ENCODE measurements at regions not wholly inside any gene's neighbourhood (a gene's known extent, or its start where the extent isn't known, plus 50 kb on each side); places are given as distances from the start of the nearest gene placed in this dataset.
"Not testable (repeated sequence)": the region's sequence is repeated elsewhere in the genome, so short reads cannot be mapped to it uniquely, and the experiment has no call there.

DNA sequence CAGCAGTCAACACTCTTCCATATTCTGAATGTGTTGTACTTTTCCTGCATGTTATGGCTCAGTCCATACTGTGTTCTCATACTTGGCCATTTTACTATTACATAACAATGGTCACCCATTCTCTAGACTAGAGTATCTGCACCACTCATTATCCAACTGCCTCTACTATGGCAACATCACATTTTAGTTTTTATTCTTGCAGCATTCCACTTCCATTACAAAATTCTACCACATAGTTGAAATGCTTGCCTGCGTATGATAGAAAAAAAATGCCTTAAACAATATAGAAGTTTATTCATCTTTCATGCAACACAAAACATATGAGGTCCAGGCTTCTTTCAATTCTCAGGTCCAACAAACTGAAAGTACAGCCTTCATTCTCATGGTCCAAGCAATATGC, 128.0 kb downstream of the TENT5A start:
- DNase-seq (ENCODE audit: low spot score), result no peak

- DNase-seq (ENCODE audit: low spot score), result no peak
These were observed 129.2 kb downstream of the TENT5A start for GRCh38 chr6:81623106-81623759.

- DNase-seq (ENCODE audit: low spot score), result no peak
These were observed 130.6 kb downstream of the TENT5A start for GRCh38 chr6:81621816-81622395.

DNA sequence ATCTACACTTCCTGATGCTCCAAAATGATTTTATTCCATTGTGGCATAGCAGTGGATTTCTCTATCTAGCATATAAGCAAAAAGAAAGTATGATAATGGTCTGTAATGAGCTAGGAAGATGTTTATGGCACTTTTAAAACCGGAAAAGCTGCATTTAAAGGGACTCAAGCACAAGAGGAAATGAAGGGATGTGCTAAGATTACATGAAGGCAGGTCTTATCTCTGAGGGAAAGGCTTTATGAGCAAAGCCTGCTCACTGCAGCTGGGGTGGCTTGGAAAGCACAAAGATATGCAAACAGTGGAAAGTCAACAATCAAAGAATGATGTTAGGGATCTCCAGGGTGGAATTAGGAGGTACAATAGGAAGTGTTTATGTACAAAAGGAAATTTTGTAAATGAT, 138.2 kb downstream of the TENT5A start:
- DNase-seq (ENCODE audit: low spot score), result peak; percentile 16

- peak; percentile 50 for DNase-seq (ENCODE audit: low spot score)
These were observed 138.9 kb downstream of the TENT5A start for GRCh38 chr6:81613606-81614005.

- no peak for DNase-seq (ENCODE audit: low spot score)
These were observed 140.3 kb downstream of the TENT5A start for GRCh38 chr6:81612136-81612535.

- DNase-seq (ENCODE audit: low spot score), result no peak
These were observed 142.7 kb downstream of the TENT5A start for GRCh38 chr6:81609736-81610135.

- DNase-seq (ENCODE audit: low spot score), result no peak
These were observed 143.7 kb downstream of the TENT5A start for GRCh38 chr6:81608776-81609175.

DNA sequence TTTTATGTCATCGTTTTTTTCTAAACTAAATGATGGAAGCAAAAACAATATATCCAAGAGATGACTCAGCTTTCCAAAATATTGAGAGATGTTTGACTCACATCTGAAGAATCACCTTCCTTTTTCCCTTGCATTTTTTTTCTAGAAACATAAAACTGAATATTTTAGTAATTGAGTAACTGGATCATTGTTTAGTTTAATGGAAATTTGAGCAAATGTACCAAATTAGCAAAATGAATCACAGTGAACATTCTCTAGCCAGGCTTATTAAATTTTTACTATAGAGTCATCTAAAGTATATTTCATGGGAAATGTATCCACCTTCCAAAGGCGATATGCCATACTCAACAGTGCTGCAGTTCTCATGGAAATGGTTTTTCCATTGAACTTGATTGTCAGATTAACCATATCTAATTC, 145.5 kb downstream of the TENT5A start:
- DNase-seq (ENCODE audit: low spot score), result peak; percentile 48

DNA sequence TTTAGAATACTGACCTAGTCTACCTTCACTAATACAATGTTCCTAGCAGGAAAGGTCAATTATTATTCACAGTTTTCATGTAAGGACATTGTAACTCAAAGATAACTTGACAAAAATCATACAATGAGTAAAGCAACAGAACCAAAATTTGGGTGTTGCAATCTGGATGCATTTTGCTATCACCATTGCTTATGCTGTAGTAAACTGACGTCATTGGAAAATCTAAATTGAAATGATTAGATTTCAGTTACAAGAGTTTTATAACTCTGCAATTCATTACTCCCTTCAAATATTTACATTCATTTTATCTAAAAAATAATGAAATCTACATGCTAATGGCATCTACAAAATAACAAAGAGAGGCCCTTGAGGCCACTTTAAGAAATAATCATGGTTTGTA, 147.0 kb downstream of the TENT5A start:
- no peak for DNase-seq (ENCODE audit: low spot score)

- DNase-seq (ENCODE audit: low spot score), result no peak
These were observed 150.6 kb downstream of the TENT5A start for GRCh38 chr6:81601918-81602317.

- DNase-seq (ENCODE audit: low spot score), result not testable (repeated sequence)
These were observed 152.0 kb downstream of the TENT5A start for GRCh38 chr6:81600488-81600887.

DNA sequence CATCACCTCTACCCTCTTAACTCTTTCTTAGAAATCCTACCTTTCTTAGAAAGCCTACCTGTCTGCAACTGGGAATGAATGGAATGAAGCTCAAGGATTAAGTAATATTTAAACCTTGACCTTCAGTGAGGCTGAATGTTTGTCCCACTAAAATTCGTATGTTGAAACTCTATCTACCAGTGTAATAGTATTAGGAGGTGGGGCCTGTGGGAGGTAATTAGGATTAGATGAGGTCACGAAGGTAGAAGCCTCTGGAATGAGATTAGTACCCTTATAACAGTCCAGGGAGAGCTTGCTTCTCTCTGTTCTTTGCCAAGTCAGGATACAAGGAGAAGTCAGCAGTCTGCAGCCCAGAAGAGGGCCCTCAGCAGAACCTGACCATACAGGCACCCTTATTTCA, 158.0 kb downstream of the TENT5A start:
- DNase-seq (ENCODE audit: low spot score), result no peak

- no peak for DNase-seq (ENCODE audit: low spot score)
These were observed 162.2 kb downstream of the TENT5A start for GRCh38 chr6:81590314-81590691.

- no peak for DNase-seq (ENCODE audit: low spot score)
These were observed 162.8 kb downstream of the TENT5A start for GRCh38 chr6:81589465-81590313.

DNA sequence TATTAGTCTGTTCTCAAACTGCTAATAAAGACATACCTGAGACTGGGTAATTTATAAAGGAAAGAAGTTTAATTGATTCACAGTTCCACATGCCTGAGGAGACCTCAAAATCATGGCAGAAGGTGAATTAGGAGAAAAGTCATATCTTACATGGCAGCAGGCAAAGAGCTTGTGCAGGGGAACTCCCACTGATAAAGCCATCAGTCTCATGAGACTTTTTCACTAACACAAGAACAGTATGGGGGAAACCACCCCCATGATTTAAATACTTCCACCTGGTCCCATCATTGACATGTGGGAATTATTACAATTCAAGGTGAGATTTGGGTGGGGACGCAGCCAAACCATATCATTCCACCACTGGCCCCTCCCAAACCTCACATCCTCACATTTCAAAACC, 166.8 kb downstream of the TENT5A start:
- DNase-seq (ENCODE audit: low spot score), result not testable (repeated sequence)

- not testable (repeated sequence) for DNase-seq (ENCODE audit: low spot score)
These were observed 168.3 kb downstream of the TENT5A start for GRCh38 chr6:81584156-81584555.

DNA sequence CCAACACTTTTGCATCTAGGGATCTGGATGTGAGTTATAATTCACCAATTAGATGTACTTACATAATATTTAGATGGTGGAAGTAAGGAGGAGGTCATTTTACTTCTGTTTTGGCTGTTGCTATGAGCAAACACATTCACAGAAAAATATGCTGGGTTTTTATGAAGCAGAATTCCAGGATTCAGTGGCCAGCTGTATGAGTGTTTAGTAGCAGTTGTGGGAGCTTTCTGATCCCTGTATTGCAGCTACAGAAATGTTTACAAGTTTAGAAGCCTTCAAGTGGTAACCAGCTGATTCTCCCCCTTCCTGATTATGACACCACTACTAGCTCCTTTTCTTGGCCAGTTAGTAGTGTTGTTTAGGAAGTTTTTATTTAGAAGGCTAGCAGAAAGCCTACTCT, 177.0 kb downstream of the TENT5A start:
- DNase-seq (ENCODE audit: low spot score), result peak; percentile 17

DNA sequence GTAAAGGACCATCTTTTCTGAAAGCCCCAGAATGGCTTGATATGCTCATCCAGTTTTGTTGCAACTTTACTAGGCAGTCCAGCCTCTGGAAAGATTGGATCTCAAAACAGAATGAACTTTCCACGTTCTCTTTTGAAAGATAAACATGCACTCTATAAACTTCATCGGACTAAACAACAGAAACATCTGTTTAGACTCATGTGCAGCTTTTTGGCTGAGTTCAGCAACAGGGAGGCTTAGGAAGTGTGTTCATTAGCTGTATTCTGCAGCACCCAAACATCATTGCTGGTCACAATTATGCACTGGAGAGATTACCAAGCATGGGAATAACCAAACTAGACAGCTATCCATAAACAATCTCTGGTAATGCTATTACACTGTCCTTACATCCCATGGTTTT, 180.5 kb downstream of the TENT5A start:
- no peak for DNase-seq (ENCODE audit: low spot score)

GRCh38 chr6:81570681-81571080, 181.8 kb downstream of the TENT5A start:
- DNase-seq (ENCODE audit: low spot score), result no peak

GRCh38 chr6:81568973-81569372, 183.5 kb downstream of the TENT5A start:
- DNase-seq (ENCODE audit: low spot score), result no peak

- DNase-seq (ENCODE audit: low spot score), result peak; percentile 48
These were observed 187.4 kb downstream of the TENT5A start for GRCh38 chr6:81565071-81565470.

- DNase-seq (ENCODE audit: low spot score), result no peak
These were observed 187.9 kb downstream of the TENT5A start for GRCh38 chr6:81564470-81565068.
